HG03039 (cell line): ENCODE measurements at regions not wholly inside any gene's neighbourhood (a gene's known extent, or its start where the extent isn't known, plus 50 kb on each side); places are given as distances from the start of the nearest gene placed in this dataset.
"Not testable (repeated sequence)": the region's sequence is repeated elsewhere in the genome, so short reads cannot be mapped to it uniquely, and the experiment has no call there.

Experiments used
- ATAC-seq: cut with Tn5 transposase; IDR thresholded peaks from one replicate; pipeline ENCODE4 v1.9.1; 2021; ENCODE audit warnings: mild to moderate bottlenecking, moderate library complexity; ENCODE audit not compliant: unreplicated experiment

DNA sequence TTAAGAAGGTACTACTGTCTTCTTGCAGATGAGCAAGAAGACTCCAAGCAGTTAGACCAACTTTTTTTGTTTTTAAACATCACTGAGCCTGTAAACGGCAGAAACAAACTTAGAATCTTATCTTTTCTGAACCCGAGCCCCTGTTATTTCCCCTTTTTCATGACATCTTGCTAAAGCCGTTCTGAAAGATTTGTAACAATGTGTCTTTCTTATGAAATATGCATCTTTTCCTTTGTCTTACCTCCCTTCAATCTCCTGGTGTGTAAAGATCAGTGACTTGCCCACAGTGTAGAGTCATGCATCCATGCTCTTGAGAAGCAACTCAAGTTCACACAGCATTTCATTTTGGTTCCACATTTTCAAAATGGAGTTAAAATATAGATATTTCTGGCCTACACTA, 288.8 kb upstream of the CELF4 start:
- no peak for ATAC-seq

- no peak for ATAC-seq
Measured at GRCh38 chr18:37853706-37854105, 288.1 kb upstream of the CELF4 start.

DNA sequence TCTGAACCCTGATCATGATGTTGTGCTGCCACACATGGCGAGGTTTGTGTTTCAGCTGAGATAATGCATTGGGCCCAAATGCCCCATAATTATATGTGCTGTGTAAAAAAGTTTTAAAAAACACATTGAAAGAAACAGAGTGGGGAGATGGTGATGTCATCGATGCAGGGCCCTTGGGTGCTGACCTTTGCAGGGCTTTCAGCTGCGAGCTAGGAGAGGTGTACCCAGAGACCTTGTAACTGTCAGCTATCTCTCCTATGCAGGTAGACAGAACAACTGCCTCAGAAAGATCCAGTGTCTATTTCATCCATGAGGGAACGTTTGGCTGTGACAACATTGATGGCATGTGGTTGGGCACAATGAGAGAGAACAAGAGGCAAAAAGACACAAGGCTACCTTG, 286.9 kb upstream of the CELF4 start:
- no peak for ATAC-seq

DNA sequence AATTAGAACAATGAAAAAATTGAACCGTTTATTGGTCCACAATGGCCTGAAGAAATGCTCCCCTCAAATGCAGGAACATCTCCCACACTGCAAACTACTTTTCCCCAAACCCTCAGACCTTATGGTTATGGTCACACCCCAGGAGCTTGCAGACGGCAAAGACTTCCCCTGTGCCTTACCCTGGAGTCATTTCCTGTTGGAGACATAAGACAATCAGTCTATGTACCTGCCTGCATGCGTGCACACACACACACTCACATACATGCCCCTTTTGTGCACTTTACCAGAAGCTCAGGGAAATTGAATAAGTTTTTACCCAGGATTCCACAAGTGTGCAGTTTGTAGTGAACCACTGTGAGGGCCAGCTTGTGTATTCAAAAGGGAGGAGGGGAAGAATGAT, 281.9 kb upstream of the CELF4 start:
- ATAC-seq: no peak

DNA sequence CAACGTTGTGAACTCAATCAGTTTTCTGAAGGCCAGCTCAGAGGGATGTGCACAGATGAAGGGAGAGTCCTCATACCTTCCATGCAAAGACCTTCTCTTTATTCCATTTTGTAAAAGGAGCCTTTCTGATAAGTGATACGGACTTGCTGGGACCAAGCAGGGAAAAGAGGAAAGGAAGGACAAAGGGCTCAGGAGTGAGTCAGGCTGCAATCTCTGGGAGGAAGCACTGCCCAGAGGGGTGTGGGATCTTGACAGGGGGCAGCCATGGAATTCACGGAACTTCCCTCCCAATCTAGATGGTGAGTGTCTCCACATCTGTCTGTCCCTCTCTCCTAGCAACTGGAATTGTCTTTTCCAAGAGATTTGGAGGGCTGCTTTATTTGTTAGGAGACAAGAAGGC, 281.4 kb upstream of the CELF4 start:
- ATAC-seq: no peak

- no peak for ATAC-seq
Measured at GRCh38 chr18:37845498-37845897, 279.9 kb upstream of the CELF4 start.

- no peak for ATAC-seq
Measured at GRCh38 chr18:37844209-37844970, 278.8 kb upstream of the CELF4 start.

GRCh38 chr18:37838083-37838482, 272.5 kb upstream of the CELF4 start:
- no peak for ATAC-seq

- ATAC-seq: no peak
Measured at GRCh38 chr18:37836071-37836970, 270.7 kb upstream of the CELF4 start.

DNA sequence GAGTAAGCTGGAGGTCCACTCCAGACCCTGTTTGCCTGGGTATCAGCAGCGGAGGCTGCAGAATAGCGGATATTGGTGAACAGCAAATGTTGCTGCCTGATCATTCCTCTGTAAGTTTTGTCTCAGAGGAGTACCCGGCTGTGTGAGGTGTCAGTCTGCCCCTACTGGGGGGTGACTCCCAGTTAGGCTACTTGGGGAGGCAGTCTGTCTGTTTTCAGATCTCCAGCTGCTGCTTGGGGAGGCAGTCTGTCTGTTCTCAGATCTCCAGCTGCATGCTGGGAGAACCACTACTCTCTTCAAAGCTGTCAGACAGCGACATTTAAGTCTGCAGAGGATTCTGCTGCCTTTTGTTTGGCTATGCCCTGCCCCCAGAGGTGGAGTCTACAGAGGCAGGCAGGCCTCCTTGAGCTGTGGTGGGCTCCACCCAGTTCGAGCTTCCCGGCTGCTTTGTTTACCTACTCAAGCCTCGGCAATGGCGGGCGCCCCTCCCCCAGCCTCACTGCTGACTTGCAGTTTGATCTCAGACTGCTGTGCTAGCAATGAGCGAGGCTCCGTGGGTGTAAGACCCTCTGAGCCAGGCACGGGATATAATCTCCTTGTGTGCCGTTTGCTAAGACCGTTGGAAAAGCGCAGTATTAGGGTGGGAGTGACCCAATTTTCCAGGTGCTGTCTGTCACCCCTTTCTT, 266.6 kb upstream of the CELF4 start:
- ATAC-seq: not testable (repeated sequence)

DNA sequence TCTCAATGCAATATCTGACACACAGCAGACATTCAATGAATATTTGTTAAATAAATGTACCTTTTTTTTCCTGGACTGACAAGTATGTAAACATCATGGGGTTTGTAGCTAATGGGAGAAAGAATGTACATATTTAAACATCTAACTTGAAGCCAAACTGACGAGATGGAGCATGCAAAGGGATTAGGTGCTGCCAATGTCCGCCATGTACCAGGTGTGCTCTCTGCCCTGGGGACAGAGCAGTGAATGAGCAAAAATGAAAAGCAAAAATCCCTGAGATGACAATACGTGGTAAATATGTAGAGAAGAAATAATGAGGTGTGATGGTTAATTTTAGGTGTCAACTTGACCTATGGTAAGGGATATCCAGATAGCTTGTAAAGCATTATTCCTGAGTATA, 247.4 kb upstream of the CELF4 start:
- ATAC-seq: no peak

DNA sequence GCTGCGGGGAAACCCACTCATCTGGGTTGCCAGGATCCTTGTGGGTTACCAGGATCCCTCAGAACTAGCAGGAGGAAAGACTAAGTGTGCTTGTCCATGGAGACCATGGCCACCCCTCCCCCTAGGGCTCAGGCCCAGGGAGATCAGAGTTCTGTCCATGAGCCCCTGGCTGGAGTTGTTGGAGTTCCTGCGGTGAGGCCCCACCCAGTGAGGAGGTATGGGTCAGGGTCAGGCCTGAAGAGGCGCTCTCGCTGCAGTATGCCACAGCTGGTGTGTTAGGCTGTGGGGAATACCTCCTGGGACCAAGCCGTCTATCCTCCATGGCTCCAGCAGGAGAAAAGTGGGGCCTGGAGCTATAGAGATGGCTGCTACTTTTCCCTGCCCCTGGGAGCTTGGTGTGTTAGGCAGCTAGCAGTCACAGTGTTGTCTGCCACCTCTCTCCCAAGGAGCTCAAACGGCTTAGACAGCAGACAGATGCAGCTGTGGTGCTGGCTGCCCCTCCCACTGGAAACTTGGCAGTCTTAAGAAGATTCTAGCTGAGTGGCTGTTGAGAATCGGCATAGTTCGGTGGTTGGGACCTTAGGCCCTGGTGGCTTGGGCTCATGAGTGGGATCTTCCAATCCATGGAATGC, 240.3 kb upstream of the CELF4 start:
- ATAC-seq: no peak

DNA sequence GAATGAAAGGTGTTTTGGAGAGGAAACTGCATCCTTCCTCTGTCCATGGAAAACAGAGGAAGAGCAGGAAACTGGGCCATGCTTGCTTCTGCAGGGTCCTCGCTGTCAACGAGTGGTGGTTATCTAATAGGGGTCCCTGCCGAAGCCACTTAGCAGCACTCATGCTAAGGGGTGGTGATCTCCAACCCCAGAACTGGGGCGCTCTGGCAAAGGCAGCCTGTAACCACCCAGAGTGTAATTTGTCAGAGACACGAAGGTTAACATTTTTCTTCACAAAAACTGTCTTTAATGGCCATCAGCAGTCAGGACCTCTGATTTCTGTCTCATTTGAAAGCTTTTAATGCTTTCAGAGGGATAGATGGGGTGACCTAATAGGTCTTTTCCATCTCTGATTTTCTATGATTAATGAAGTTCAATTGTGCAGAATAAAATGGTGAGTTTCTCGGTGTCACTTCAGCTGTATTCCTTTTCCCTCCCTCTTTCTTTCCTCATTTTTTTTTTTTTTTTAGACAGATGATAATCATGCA, 231.3 kb upstream of the CELF4 start:
- no peak for ATAC-seq

- no peak for ATAC-seq
Measured at GRCh38 chr18:37787452-37787851, 221.9 kb upstream of the CELF4 start.

GRCh38 chr18:37783771-37784170, 218.2 kb upstream of the CELF4 start:
- ATAC-seq: no peak

DNA sequence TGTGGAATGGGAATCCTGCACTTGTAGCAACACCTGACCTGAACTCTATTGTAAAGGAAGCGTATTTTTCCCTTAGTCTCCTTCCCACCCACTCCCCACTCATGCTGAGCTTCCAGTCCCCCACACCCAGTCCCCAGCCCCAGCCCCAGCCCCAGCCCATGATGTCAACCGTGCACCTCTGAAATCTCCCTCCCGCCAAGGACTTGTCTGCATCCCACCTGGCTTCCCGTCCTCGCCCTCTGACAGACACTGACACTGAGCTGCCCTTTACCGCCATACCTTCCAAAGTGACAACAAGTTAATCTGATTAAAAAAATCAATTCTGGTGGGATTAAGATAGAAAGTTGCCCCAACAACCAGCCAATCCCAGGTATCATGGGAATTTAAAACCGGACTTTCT, 213.6 kb upstream of the CELF4 start:
- no peak for ATAC-seq

DNA sequence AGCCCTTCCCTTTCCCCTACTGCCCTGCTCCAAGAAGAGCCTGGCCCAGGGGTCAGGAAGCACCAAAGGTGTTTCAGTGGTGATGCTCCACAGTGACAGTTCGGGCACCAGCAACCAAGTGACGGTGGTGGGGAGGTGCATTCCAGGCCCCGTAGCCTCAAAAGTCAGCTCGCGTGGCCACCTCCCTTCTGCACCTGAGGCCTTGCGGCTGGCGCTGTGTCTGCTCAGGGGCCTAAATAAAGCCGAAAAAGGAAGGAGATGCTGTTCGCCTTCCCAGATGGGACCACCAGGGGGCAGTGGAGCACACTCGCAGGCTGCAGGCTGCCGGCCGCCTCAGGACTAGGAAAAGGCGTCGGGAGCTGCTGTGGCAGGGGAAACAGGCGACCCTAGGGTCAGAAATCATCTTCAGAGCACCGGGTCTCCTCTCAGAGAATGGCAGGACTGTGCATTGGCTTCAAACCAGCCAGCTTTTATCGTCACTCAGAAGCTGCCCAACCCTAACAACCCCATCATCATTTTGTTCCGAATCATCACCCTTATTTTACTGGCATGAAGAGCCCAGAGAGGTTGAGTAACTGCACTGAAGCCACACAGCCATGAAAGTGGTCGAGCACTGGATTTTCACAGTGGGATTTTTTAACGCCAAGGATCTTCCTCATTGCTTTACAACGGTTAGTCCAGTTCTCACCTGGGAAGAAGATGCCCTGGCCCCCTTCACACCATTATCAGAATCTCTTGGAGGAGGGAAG, 213.0 kb upstream of the CELF4 start:
- peak; percentile 67 for ATAC-seq

DNA sequence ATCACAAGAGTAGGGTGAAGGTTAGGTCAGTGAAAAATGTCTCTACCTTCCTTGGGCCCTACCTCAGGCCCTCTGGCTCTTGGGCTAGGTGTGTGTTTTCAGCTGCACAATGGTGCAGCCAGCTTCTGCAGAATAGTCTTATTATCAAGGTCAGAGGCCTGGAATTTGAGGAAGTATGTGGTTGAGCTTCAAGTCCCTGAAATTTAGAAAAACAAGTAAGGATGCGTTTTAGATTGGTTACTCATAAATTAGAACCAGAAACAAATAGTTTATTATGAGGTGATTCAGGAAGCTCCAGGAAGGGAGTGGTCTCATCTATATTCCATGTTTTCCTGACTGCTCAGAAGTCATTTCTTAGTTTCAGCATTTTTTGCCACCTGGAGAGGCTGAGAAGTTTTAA, 204.2 kb upstream of the CELF4 start:
- ATAC-seq: no peak

- ATAC-seq: no peak
Measured at GRCh38 chr18:37764541-37765288, 199.1 kb upstream of the CELF4 start.
